Renal pelvis (tissue), 1 donor: ENCODE measurements at regions not wholly inside any gene's neighbourhood (a gene's known extent, or its start where the extent isn't known, plus 50 kb on each side); places are given as distances from the start of the nearest gene placed in this dataset.
"Not testable (repeated sequence)": the region's sequence is repeated elsewhere in the genome, so short reads cannot be mapped to it uniquely, and the experiment has no call there.

Experiments
- DNase-seq: peaks from one replicate; pipeline ENCODE4 v3.0.0-alpha.2; 2013

DNA sequence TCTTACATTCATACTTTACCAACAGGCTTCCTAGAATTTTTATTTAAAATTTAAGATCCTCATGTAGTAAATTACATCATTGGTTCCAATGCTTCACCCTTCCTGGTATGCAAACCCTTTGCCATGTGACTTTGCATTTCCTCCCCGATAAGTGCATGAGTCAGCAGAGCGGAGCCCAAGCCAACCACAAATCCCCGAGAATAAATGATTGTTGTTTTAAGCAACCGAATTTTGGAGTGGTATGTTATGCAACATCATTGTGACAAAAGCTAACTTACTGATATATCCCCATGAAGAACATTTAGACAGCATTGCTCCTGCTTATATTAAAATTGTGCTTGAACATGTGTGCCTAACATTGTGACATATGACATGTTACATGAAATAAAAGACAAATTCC lies 199.4 kb upstream of the DDX53 start:
- DNase-seq: no peak

DNA sequence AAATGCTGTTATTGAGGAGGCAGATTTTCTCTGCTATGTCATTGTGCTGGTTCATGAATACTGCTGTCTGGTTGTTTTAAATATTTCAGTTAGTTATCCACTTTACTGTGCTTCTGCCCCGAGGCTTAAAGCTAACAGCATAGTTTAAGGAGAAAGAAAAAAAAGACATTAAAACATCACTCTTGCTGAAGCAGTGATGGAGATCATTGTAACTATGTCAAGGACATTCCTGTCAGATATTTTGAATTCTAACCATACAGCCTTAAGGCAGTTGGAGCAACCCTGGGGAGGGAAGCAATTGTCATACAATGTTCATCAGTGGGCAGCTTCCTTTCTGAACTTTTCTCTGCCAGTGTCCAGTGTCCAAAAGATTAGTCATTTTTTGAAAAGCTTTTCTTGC lies 199.0 kb upstream of the DDX53 start:
- no peak for DNase-seq

DNA sequence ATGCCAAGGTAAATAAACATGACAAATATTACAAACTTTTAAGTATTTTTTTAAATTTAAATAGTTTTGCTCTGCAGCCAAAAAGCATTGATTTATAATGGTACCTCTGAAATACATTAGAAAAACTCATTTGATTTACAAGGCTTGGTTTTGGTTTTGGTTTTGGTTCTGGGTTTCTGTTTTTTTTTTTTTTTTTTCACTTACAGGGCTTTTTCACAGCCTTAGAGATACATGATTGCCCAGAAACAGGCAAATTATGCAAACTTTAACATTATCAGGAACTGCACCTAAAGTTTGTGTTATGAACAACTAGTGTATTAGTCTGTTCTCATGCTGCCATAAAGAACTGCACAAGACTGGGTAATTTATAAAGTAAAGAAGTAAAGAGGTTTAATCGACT lies 196.4 kb upstream of the DDX53 start:
- DNase-seq: no peak

DNA sequence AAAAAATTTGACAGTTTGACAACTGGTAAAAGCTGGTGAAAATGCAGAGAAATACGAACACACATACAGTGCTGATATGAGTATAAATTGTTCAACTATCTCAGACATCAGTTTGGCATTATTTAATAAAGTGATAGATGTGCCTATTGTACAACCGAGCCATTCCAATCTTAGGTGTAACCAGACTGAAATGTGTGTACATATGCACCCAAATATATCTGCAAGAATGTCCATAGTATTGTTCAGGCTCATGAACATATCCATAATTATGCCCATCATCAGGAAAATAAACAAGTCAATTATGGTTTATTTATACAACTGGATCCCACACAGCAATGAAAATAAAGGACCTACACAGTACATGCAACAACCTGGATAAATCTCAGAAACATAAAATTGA lies 188.9 kb upstream of the DDX53 start:
- DNase-seq: no peak

DNA sequence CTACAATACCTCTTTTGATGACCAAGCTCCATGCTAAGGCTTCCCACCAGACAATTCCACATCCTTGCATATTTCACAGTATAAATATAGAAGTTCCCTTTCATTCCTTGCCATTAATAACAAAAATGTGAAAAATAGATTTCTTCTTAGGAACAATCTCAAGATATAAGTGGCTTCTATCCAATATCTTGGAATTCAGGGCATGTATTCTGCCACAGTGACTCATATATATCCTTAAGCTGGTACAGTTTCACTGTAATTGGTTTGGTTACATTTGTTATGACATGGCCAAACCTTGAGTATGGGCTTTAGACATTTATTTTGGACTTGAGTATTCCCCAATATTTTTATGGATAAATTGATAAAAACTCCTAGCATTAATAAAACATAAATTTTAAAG lies 181.7 kb upstream of the DDX53 start:
- DNase-seq: no peak

DNA sequence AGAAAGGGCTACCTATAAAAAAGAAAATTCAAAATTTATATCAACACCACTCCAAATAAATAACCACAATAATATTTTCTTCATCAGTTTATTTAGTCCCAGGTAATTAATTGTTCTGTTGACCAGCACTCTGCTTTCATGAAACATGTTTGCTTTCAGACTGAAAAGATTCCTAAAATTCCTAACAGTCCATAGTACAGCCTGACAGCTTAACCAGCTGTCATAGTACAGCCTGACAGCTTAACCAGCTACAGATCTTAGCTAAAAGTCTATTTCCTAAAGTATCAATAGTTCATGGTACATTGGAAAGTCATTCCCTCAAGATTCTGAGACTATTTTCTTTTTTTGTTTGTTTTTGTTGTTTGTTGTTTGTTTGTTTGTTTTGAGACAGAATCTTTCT lies 144.1 kb upstream of the DDX53 start:
- no peak for DNase-seq

DNA sequence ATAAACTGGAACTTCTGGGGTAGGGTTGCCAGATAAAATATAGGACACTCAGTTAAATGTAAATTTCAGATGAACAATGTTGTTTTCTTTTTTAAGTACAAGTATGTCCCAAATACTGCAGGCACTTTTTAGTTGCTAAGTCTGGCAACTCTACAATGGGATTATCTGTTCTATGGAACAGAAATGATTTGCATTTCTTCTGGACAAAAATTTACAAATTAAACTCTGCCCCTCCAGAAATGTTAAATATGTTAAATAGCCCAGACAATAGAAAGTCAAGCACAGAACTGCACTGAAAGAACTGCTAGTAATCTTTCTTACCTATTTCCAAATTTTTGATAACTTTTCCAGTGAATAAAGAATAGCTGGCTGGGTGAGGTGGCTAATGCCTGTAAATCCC lies 140.1 kb upstream of the DDX53 start:
- DNase-seq: no peak

DNA sequence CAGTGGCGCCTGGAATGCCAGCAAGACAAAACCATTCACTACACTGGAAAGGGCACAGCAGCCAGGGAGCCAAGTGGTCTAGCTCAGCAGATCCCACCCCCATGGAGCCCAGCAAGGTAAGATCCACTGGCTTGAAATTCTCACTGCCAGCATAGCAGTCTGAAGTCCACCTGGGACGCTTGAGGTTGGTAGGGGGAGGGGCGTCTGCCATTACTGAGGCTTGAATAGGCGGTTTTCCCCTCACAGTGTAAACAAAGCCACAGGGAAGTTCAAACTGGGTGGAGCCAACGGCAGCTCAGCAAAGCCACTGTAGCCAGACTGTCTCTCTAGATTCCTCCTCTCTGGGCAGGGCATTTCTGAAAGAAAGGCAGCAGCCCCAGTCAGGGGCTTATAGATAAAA lies 133.0 kb upstream of the DDX53 start:
- not testable (repeated sequence) for DNase-seq

DNA sequence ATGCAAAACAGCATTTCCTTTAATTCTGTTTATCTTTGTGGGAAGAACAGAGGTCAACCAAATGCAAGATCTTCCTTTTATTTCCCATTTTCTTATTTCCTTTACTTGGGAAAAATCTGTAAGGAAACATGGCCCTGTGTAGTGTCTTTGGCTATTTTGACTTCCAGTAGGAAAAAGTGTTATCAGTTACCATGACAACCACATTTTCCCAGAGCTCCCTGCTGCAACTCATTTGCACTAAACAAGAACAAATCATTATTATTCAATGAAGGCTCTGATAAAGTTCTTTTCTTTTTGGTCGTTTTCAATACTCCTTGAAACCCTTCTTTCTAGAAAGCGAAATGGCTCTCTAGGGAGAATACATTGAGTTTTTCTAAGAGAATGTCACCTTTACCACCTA lies 117.2 kb upstream of the DDX53 start:
- DNase-seq: no peak

DNA sequence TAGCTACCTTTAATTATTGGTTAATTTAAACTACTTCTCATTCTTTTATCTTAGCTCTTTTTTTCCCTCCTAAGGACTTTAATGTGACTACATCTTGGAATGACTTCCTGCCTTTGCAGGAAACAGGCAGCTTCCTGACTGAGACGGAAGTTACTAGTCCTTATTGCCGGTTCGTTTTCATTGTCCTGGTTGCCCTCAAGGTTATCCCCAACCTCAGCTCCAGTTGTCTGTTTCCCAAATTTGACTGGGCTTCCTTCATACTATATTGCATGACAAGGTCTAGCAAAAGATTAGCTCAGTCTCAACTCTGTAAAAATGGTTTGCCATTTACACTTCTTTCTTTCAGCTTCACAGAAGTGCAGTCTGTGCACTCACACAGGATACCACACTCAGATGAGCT lies 109.9 kb upstream of the DDX53 start:
- DNase-seq: no peak

DNA sequence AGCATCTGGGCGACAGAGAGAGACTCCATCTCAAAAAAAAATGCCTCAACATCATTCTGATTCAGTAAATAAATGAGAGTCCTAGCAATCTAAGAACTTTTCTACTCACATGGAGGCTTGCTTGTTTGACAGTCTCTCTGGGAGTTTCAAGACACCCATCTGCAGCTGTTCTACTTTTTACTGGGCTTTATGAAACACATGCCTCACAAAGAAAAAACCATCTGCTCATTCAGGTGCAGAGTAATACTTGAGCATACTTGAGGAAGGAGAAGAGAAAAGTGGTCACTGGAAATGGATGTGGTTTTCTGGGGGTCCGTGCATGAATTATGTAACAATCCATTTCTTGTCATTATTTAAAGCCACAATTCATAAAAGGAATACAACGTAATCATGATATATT lies 87.1 kb upstream of the DDX53 start:
- no peak for DNase-seq

DNA sequence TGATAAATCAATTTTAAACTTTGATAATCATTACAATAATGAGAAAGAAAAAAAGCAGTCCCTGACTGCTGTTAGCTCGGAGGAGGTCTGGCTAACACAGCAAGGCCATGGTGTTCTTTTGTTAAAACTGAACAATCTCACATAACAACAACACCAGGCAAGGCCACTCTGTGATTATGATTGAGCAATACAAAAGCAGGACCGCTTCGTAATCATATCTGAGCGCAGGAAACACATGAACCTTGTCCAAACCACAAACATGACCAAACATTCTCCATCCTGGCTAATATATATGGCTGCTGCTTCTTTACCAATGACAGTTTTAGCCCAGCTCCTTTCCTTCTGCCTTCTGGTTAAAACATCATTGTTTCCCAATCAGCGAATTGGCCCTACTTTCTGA lies 76.8 kb upstream of the DDX53 start:
- no peak for DNase-seq

DNA sequence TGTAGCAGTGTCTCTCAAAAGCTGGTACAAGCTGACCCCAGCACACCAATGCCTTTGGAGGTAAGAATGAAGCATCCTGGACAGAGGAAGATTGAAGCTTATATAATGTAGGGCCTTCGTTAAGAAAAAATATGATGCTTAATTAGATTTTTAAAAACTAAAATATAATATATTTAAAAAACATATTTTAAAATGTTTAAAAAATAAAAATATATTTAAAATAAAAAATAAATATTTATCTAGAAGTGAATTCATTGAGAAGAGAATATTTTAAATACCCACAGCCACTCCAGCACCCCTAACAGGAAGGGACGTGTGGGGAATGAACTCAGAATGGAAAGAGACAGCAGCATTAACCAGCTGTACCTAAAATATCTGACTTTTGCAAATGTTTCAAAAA lies 65.1 kb upstream of the DDX53 start:
- no peak for DNase-seq

DNA sequence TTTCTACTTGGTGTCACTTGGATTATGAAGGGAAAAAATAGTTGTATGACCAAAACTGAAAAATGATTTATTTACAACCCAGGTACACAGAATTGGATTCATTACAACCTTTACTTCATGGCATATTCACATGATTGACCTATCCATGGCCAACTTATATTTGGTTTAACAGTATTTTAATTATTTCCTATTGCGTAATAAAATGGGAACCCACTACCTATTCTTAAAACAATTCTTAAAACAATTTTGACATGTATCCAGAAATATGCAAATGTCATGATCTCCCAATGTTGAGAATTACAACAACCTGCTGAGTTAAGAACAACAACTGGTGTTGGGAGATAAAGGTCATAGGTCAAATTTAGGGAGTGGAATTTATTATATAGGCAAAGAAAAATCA lies 54.8 kb upstream of the DDX53 start:
- no peak for DNase-seq
